ENCODE measurements at regions not wholly inside any gene's neighbourhood (a gene's known extent, or its start where the extent isn't known, plus 50 kb on each side); places are given as distances from the start of the nearest gene placed in this dataset.
"Not testable (repeated sequence)": the region's sequence is repeated elsewhere in the genome, so short reads cannot be mapped to it uniquely, and the experiment has no call there.

DNA sequence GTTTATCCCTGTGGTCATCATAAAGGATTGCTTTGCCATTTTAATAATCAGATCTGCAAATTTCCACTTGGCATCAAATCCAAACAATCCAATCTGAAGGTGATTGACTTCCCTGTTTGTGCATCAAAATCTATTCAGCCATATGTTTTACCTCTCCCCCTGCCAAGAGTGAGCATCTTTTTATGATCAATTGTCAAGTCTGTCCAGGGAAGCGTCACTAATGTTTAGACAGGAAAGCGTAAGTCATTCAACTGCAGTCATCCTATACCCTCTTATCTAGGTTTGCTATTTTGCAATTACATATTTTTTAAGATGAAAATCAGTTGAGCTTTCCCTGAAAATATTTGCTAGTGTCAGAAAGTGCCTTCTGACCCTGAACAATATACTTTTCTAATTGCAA is 1224.1 kb upstream of the SEL1L start:
- no peak for DNase-seq

DNA sequence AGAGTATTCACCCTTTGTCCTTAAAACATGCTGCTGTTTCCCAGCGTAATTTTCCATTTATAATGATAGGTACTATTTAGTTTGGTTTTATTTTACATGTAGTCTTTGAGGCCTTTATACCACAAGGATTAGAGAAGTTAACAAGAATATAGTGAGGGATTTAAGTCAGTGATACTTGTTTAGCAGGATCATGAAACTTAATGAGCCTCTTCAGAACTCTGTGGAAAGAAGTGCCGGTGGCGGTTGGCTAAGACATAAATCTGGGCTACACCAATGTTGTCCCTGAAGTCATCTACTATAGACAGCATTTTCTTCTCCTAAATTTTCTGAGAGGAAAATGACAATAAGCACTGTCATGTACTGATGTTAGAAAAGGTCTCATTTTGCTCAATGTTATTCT is 1226.0 kb upstream of the SEL1L start:
- DNase-seq = no peak

DNA sequence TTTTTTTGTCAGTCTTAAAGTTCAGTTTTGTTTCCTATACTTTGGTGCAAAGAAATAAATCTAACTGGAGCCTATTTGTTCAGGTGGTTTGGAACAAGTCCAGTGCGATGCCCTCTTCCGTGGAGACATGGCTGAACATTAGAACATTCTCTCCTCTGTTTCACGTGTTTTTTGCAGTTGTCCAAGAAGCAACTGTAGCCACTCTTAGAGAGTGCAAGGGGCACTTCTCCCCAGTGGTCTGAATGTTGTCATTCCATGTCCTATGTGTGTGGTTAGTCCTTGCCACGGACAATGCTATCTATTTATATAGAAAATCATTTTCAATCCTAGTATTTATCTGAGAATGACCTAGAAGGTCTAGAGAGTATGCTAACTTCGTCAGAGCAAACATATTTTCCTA is 1232.5 kb upstream of the SEL1L start:
- no peak for DNase-seq

DNA sequence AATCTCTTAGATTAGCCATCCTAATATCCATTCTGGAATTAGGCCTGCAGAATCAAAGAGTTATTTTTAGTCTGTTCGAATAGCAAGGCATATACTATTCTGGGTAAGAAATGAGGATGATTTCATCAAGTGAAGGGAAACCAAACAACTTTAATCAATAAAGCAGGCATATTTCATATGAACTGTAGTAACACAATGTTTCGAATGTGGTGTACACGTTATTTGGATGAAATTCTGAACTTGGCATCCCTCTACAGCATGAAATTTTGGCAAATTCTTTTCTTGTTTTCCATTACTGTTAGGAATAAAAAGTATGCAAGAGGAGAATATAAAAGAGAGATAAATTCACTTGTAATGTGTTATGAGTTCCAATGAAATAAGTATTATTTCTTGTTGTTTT is 1233.3 kb upstream of the SEL1L start:
- DNase-seq = no peak

DNA sequence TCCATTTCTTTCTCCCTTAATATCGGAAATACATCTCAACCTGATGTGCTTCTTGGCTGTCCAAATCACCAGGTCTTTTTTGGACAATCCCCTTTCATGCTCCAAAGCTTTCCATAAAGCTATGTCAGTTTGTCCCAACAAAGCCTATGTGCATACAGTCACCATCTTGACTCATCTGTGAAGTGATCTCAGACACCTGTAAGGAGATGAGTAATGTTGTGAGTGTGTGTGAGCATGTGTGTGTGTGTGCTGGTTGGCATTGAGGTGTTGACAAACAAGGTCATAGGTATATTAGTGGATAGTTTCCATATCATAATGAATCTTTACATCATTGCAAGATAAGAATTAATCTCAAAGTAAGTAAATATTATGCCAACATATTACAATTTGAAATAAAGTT is 1243.3 kb upstream of the SEL1L start:
- DNase-seq = no peak

DNA sequence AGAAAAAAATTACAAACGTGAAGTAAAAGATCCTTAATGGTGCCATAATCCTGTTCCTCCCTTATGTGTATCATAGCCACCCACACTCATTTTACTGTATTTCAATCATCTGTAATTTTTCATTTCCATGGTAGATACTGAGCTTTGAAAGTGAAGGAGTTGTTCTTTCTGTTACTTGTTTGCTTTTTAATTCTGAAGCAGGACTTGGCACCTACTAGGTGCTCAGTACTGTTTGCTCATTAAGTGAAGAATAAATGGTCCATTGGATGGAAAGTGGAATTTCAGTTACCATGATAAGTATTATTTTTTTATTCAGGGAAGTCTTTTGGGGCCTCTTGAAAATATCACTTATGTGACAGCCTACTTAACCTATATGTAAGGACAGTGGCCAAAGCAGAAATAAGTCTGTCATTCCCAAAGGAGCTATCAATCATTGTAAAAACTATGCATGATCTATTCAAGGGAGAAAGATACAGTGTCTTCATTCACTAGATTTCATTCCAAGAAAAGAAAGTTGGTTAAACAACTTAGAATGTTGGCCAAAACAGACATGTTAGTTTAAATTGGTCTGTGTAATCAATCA is 1244.4 kb upstream of the SEL1L start:
- peak; percentile 80 for DNase-seq

DNA sequence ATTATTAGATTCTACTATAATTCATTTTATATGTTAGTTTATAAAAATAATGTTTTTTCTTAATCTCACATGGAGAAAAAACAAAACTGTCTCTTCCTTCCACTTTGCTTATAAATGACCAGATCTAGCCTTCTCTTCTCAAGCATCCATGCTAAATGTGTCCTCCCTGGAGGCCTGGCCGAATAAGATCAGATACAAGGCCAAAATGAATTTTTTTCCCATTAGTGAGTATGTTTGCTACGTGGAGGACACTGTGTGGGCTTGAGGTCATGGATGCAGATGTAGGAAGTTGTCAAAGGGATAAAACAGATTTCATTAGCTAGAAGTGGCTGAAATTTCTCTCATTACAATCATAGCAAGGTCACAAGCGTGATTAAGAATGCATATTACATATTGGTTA is 1244.9 kb upstream of the SEL1L start:
- no peak for DNase-seq

DNA sequence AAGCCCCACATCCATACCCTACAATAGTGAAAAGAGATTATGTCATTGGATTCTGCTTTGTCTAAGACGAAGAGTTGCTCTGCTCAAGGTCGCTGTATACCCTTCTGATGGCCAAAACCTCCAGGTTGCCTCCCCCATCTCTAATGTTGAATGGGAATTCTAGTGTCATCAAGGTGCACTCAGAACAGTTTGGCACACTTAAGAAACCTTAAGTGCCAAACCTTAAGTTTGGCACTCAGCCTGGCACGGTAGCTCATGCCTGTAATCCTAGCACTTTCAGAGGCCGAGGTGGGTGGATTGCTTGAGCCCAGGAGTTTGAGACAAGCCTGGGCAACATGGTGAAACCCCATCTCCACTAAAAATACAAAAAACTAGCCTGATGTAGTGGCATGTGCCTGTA is 1245.6 kb upstream of the SEL1L start:
- DNase-seq = peak; percentile 99

DNA sequence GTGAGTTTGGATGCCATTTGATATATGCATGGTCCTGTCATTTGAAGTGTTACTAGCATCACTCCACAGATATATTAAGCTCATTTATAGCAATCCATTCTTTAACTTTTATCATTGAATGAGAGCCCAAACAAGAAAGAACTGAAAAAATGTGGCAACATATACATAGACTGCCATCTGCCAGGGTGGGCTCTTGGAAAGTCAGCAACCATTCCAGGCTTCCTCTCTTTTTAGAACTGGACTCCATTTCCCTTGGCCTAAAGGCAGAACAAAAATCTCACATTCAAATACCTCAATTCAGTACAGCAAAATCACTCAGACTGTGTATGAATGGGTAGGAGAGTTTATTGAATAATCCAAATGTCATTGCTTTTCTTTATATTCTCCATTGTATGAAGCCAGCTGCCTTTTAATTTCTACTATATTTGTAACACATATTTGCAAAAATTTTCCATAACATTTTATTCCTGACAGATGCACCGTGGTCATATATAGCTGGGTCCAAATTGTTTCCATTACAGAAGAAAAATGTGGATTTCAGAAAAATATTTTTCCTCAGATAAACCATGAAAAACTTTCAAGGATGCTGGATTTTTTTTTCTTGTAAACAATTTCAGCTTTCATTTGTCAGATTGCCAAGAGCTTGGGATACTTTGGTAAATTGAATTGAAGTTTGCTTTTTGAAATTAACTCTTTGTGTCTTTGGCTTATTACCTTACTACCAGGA is 1252.3 kb upstream of the SEL1L start:
- DNase-seq = no peak

DNA sequence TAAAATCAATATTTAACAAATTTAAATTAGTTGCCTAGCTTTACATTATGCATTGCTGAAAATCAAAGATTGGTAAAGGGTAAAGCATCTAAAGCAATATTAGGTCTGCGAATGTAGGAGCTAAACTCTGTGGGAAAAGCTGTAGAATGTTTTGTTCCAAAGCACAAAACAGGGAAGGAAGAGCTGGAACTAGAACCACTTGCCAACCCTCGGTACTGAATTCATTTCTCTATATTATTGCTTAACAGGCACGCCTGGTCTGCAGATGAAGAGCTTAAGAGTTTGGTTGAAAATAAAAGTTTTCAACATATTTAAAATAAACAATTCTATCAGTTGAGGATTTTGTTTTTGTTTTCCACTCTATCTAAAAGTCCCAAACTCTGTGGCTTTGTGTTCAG is 1252.8 kb upstream of the SEL1L start:
- DNase-seq = no peak

DNA sequence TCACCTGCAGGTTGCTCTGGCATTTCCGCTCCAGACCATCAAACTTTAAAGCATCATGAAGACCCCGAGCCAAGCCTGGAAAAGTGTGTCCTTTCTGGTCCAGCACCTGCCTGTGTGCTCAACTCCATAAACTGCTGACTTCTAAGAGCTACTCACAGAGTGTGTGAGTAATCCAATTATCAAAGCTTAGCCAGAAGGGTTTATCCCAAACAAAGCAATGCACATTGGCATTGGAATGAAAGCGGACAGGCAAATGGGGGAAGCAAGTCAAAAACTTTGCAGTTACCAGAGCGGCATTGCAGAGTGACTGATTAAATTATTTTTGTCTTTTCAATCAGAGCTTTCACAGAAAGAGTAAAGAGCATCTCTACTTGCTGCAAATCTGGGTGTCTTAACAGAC is 1262.4 kb upstream of the SEL1L start:
- DNase-seq = no peak

DNA sequence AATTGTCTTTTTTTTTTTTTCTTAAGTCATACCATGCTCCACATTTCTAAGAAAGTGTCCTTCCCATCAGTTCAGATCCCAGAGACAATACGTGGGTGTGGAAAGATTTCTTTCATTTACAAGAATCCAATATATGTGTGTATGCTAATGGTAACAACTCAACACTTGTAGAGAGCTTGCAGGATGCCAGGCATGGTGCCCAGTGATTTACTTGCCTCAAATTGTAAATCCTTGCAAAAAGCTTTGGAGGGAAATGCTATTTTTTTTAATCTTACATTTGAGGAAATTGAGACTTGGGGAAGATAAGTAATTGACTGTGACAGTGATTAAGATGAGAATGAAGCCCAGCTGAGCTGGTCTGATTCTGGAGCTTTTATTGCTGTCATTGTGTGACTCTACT is 1264.6 kb upstream of the SEL1L start:
- no peak for DNase-seq

DNA sequence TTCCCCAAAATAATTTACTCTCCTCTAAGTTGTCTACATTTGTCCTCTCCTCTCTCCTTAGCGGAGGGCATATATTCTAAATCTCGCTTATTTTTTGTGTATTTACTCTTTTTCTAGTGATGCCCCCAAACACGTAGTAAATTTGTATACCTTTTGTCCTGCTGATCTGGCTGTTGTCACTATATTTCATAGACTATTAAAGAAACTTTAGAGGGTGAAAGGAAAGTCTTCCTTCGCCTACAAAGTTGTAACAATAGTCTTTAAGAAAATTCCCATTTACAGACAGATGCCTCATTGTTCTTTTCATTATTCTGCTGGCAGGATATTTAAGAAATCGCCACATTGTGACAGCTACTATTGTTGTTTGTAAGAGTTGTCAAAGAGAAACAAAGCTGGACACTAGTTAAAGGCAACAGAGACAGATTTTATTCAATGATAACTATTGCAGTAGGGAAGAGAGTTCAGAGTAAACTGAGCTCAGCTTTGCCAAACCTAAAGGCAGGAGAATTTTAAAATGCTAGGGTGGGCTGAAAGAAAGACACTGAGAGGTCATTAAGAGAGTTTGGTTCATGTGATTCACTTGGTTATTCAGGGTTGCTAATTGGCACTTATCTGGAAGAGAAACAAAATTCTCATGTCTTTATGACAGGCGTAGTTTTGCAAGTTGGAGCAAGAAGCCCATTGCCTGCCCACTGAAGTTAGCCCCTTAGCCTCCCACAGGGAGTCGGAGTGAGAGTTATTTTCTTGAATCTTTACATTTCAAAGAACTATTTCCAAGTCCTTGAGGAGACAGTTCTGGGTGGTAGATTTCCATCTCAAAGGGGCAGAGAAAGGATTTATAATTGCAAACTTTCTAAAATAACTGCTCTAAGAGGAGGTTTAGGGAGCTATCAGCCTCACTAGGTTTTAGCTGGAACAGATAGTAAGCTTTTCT is 1272.5 kb upstream of the SEL1L start:
- DNase-seq = no peak

DNA sequence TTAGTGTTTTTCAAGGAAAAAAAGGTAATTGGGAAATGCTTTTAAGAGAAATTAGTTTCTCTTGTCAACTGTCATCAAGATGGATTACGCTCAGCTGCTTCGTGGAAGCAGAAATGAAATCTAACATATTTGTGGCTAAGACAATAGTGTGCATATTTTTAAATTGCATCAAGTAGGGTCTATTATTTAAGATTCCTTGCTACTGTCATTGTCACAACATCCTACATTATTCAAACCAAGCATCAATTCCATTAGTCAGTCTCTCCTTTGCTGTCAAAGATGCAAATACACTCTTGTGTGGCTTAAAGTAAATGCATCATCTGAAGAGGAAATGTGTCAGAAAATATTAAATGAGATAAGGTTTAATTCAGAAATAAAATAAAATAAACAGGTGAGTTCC is 1277.6 kb upstream of the SEL1L start:
- no peak for DNase-seq

DNA sequence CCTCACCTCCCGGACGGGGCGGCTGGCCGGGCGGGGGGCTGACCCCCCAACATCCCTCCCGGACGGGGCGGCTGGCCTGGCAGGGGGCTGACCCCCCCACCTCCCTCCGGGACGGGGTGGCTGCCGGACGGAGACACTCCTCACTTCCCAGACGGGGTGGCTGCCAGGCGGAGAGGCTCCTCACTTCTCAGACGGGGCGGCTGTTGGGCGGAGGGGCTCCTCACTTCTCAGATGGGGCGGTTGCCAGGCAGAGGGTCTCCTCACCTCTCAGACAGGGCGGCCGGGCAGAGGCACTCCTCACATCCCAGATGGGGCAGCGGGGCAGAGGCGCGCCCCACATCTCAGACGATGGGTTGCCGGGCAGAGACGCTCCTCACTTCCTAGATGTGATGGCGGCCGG is 1280.7 kb upstream of the SEL1L start:
- not testable (repeated sequence) for DNase-seq

DNA sequence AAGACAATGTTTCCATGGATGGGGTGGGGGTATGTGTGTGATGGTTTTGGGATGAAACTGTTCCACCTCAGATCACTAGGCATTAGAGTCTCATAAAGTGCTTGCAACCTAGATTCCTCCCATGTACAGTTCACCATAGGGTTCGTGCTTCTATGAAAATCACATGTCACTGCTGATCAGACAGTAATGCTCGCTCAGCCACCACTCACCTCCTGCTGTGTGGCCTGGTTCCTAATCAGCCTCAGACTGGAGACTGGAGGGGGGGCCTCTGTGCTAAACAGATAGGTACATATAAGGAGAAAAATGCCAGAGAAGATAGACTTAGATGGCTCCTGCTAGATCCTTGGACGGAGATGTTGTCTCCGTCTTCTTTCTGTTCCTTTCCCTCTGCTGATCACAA is 1296.9 kb upstream of the SEL1L start:
- DNase-seq = no peak

DNA sequence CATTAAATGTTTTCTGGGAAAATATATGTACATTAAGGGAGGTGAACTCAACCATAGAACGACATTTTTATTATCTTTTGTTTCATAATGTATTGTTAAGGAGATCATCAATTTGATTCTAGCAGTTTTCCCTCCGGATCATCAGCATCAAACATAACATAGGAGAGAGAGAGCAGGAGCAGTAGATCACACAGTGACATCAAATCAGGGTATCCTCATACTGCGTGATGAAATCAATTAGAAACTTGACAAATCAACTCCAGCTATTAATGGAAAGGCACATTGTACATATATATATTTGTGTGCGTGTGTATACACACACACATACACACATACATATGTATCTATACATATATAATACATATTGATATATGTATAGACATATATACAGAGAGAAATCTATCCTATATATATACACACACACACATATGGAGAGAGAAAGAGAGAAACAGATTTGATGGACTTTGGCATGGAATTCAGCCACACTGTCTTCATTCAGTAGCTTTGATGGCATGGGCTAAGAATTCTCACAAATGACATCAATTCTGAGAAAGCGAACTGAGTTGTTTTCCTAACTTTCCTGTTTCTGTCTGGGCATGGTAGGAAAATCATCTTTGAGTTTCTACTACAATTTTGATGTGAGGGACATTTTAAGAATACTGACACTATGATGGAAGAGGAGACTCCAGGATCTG is 1302.8 kb upstream of the SEL1L start:
- no peak for DNase-seq

DNA sequence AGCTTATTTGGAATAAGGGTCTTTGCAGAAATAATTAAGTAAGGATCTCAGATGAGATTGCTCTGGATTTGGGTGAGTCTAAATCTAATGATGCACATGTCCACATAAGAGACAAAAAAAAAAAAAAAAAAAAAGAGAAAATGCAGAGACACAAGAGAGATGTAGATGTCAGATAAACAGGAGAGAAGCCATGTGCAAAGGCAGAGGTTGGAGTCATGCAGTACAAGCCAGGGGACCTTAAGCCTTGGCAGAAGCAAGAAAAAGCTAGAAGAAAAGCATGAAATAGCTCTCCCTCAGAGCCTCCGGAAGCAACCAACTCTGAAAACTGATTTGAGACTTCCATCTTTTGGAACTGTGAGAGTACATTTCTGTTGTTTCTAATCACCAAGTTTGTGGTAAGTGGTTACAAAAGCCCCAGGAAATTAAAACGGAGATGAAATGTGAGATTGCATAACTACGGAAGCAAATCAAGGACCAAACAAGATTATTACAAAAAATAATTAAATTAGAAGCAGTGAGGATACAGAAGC is 1304.0 kb upstream of the SEL1L start:
- no peak for DNase-seq

DNA sequence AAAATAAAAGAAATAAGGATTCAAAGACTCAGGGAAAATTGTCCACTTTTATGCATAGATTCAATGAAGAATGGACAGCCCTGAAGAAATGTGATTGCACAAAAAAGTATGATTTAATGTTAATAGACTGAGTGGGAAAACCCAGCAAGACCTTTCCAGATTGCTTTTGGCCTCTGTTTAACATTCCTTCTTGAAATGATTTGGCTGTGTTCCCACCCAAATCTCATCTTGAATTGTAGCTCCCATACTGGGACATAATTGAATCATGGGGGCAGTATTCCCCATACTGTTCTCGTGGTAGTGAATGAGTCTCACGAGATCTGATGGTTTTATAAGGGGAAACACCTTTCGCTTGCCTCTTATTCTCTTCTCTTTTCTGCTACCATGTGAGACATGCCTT is 1316.9 kb upstream of the SEL1L start:
- DNase-seq = no peak

DNA sequence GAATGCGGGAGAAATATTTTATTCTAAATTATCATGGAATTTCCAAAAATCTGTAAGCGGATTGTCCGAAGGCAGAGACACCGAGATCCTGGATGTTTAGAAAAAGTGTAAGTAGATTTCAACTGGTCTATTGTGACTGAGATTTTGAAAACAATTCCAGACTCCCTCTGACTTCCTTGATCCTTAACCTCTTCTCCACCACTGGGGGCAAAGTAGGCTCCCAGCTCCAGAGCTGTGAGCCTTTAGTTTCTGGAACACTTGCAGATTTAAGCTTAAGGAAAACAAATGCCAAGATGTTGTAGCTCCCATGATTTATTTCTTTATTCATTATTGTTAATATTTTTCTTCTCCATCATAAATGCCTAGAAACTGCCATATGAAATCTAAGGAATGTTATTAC is 1320.5 kb upstream of the SEL1L start:
- DNase-seq = no peak

DNA sequence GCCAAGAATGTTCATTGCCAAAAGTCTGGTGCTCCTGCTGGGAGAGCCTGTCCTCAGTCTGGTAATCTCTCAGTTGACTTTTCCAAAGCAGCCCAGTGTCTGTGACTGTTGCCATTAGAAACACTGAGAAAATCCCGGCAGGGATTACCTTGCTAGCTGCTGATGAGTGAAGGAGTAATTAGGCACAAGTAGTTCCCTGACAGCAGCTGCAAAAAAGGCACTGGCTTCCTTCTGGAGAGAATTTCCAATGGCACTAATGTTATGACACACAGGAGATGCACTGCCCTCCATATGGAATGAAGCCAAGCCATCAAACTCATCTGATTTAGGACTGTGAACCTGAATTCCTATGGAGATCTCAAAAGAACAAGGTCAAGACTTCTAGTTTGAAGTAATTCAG is 1321.2 kb upstream of the SEL1L start:
- DNase-seq = no peak

DNA sequence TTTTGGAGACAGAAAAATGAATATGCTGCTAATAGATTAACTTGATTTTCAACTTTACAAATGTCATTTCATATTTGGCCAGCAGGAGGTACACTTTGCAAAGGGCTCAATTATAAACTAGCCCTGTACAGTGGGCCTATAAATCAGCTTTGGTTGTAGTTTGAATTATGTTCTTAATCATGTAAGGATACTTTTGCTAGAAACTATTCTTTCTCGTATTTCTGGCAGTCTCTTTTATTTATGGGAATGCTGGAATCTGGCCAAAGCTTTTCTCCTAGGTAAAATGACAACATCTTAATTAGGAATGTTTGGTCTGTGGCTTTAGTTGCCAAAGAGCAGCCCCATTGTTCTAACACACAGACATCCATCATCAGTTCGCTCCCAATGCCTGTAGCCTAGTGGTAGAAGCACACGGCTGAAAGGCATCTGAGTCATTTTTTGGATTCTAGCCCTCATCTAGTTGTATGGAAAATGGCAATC is 1322.3 kb upstream of the SEL1L start:
- peak; percentile 75 for DNase-seq

DNA sequence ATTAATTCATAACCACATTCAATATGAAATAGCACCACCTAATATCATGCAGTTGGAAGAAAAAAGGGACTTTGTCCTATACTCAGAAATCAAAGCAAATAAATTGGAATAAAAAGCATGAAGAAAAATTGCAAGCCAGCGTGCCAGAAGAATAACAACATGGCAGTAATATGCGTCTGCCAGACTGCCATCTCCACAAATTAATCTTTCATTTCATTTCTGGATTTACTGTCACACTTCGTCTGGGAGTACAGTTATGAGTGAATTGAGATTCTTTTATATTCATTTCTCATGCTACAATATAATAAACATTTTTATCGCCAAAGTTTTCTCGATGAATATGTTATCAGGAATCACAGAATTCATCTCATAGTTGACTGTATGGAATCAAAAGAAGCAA is 1327.7 kb upstream of the SEL1L start:
- no peak for DNase-seq
